ENCODE measurements at regions not wholly inside any gene's neighbourhood (a gene's known extent, or its start where the extent isn't known, plus 50 kb on each side); places are given as distances from the start of the nearest gene placed in this dataset.

DNA sequence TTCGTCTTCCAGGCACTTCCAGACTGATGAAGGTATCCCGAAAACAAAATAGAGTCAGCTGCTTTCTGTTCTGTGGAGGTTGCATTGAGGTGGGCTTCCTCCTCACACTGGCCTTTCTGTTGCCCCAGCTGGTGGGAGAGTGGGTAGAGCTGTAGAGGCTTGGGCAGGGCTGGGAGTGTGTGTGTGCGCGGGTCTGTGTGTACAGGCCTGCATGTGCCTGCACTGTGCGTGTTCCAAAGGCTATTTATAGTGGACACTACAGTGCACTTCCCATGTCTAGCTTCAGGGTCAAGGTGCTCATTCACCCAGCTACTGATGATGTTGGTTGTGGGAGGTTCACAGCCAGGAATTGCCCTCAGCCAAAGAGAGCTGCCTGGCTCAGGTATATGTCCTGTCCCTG is 260.1 kb upstream of the HABP2 start:
- TF ChIP-seq, protein P1, sequence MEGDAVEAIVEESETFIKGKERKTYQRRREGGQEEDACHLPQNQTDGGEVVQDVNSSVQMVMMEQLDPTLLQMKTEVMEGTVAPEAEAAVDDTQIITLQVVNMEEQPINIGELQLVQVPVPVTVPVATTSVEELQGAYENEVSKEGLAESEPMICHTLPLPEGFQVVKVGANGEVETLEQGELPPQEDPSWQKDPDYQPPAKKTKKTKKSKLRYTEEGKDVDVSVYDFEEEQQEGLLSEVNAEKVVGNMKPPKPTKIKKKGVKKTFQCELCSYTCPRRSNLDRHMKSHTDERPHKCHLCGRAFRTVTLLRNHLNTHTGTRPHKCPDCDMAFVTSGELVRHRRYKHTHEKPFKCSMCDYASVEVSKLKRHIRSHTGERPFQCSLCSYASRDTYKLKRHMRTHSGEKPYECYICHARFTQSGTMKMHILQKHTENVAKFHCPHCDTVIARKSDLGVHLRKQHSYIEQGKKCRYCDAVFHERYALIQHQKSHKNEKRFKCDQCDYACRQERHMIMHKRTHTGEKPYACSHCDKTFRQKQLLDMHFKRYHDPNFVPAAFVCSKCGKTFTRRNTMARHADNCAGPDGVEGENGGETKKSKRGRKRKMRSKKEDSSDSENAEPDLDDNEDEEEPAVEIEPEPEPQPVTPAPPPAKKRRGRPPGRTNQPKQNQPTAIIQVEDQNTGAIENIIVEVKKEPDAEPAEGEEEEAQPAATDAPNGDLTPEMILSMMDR (IDR thresholded peaks at IDR 0.05): no peak
- TF ChIP-seq EP300 (IDR thresholded peaks at IDR 0.05) (no peak), POLR2AphosphoS5 (IDR thresholded peaks at IDR 0.05) (no peak)

Data from esophagus muscularis mucosa (tissue), 4 donors.